Smooth muscle cell (in vitro differentiated cells): ENCODE measurements at regions not wholly inside any gene's neighbourhood (a gene's known extent, or its start where the extent isn't known, plus 50 kb on each side); places are given as distances from the start of the nearest gene placed in this dataset.

ENCODE experiments used
- DNase-seq: peaks from one replicate; lab custom pipeline; 2025; ENCODE audit not compliant: unreplicated experiment; lab: John Stamatoyannopoulos, UW
- H2AFZ ChIP-seq: fragments of 200-600 bp; sonication (generic); 2 replicates; pipeline ENCODE4 v1.6.0; 2016; ENCODE audit warnings: antibody characterized with exemption, low read depth, mild to moderate bottlenecking
- H3F3A ChIP-seq: fragments of 200-600 bp; sonication (generic); 2 replicates; pipeline ENCODE4 v1.6.0; 2017; ENCODE audit warnings: antibody characterized with exemption, low read depth
- H3K27ac ChIP-seq: fragments of 200-600 bp; sonication (generic); 2 replicates; pipeline ENCODE4 v1.5.1; 2016; ENCODE audit warnings: low read depth, mild to moderate bottlenecking
- H3K27me3 ChIP-seq: fragments of 200-600 bp; sonication (generic); 2 replicates; pipeline ENCODE4 v1.6.1; 2016; ENCODE audit warnings: low read depth, mild to moderate bottlenecking
- H3K36me3 ChIP-seq: fragments of 200-600 bp; sonication (generic); 2 replicates; pipeline ENCODE4 v1.5.1; 2016; ENCODE audit warnings: low read depth
- H3K4me1 ChIP-seq: fragments of 200-600 bp; sonication (generic); 2 replicates; pipeline ENCODE4 v1.5.1; 2016; ENCODE audit warnings: low read depth
- H3K4me2 ChIP-seq: fragments of 200-600 bp; sonication (generic); 2 replicates; pipeline ENCODE4 v1.6.0; 2016; ENCODE audit warnings: mild to moderate bottlenecking
- H3K4me3 ChIP-seq: fragments of 200-600 bp; sonication (generic); 2 replicates; pipeline ENCODE4 v1.5.1; 2016; ENCODE audit warnings: mild to moderate bottlenecking
- H3K79me2 ChIP-seq: fragments of 200-600 bp; sonication (generic); 2 replicates; pipeline ENCODE4 v1.6.0; 2016; ENCODE audit warnings: low read depth, mild to moderate bottlenecking
- H3K9ac ChIP-seq: fragments of 200-600 bp; sonication (generic); 2 replicates; pipeline ENCODE4 v1.6.0; 2016; ENCODE audit warnings: low read depth
- H3K9me3 ChIP-seq: fragments of 200-600 bp; sonication (generic); replicated peaks from 2 replicates; pipeline ENCODE4 v1.5.1; 2016; ENCODE audit warnings: low read depth
- H4K20me1 ChIP-seq: fragments of 200-600 bp; sonication (generic); 2 replicates; pipeline ENCODE4 v1.6.0; 2016; ENCODE audit warnings: low read depth
- WGBS: methylation state at CpG from one replicate; pipeline ENCODE4 v1.1.7; 2016; ENCODE audit warnings: low lambda C conversion rate; 5-methylcytosine and 5-hydroxymethylcytosine counted together
- TF ChIP-seq, protein P1 (sequence below): fragments of 200-600 bp; sonication (generic); IDR thresholded peaks from 2 replicates; pipeline ENCODE4 v1.5.1; 2017; ENCODE audit warnings: borderline replicate concordance, mild to moderate bottlenecking, antibody characterized with exemption; ENCODE audit not compliant: insufficient read depth, poor library complexity, severe bottlenecking

DNA sequence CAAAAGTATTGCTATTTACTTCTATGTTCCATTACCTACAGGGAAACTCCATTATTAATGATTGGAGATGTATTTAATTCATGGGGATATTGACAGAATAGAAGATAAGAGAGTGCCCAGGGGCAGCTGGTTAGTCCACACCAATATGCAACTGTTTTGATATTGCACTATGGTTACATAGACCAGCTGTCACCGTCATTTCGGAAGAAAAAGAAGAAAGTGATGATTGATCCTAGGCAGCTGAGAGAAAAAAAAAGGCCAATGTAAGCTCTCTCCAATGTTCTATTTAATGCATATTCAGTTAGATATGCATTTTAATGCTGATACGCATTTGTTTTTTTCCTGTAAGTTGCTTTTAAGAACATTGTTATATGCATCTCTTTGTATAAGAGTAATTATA lies 1367.2 kb downstream of the KCNT2 start:
- H3K27ac ChIP-seq = no peak overlapping the region
- DNase-seq = no peak
- no peak overlapping the region for H2AFZ ChIP-seq
- H3K4me2 ChIP-seq = no peak overlapping the region
- H3K27me3 ChIP-seq = no peaks in the 10 kb centered on the region
- no peaks in the 10 kb centered on the region for H3K9me3 ChIP-seq
- no peaks in the 10 kb centered on the region for H3K36me3 ChIP-seq
- H3K4me1 ChIP-seq = no peaks in the 10 kb centered on the region
- TF ChIP-seq, protein P1, sequence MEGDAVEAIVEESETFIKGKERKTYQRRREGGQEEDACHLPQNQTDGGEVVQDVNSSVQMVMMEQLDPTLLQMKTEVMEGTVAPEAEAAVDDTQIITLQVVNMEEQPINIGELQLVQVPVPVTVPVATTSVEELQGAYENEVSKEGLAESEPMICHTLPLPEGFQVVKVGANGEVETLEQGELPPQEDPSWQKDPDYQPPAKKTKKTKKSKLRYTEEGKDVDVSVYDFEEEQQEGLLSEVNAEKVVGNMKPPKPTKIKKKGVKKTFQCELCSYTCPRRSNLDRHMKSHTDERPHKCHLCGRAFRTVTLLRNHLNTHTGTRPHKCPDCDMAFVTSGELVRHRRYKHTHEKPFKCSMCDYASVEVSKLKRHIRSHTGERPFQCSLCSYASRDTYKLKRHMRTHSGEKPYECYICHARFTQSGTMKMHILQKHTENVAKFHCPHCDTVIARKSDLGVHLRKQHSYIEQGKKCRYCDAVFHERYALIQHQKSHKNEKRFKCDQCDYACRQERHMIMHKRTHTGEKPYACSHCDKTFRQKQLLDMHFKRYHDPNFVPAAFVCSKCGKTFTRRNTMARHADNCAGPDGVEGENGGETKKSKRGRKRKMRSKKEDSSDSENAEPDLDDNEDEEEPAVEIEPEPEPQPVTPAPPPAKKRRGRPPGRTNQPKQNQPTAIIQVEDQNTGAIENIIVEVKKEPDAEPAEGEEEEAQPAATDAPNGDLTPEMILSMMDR = no peak
- no peaks in the 10 kb centered on the region for H4K20me1 ChIP-seq
- no peak overlapping the region for H3K9ac ChIP-seq
- 88% methylated on average over 3 of the region's 3 CpGs for WGBS
- H3K4me3 ChIP-seq = no peak overlapping the region
- H3K79me2 ChIP-seq = no peaks in the 10 kb centered on the region
- no peaks in the 10 kb centered on the region for H3F3A ChIP-seq

DNA sequence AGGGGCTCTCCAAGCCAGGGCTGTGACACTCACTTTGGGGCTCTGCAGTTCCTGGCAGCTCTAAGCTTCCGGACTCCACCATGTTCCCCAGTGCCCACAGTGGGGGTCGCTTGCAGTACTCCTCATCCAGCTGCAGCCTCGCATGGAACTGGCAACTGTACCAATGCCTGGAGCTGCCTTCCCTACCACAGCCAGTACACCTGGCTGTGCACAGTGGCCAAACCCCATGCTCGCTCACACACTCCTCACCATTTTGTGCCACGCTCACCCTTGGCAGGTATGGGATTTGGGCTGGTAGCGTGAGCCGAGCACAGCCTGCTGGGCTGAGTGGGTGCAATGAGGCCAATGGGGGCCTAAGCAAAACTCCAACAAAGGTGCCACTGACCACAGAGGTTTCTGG lies 1369.9 kb downstream of the KCNT2 start:
- Histone ChIP-seq H3K4me2 (no peak overlapping the region), H3K9me3 (no peaks in the 10 kb centered on the region), H3F3A (no peaks in the 10 kb centered on the region), H3K36me3 (no peaks in the 10 kb centered on the region), H3K9ac (no peak overlapping the region), H3K4me3 (no peak overlapping the region), H2AFZ (no peak overlapping the region), H4K20me1 (no peaks in the 10 kb centered on the region), H3K79me2 (no peaks in the 10 kb centered on the region), H3K27ac (no peak overlapping the region), H3K27me3 (no peaks in the 10 kb centered on the region), H3K4me1 (no peaks in the 10 kb centered on the region)
- 95% methylated on average over 7 of the region's 7 CpGs for WGBS
- DNase-seq = no peak
- TF ChIP-seq, protein P1 = no peak

DNA sequence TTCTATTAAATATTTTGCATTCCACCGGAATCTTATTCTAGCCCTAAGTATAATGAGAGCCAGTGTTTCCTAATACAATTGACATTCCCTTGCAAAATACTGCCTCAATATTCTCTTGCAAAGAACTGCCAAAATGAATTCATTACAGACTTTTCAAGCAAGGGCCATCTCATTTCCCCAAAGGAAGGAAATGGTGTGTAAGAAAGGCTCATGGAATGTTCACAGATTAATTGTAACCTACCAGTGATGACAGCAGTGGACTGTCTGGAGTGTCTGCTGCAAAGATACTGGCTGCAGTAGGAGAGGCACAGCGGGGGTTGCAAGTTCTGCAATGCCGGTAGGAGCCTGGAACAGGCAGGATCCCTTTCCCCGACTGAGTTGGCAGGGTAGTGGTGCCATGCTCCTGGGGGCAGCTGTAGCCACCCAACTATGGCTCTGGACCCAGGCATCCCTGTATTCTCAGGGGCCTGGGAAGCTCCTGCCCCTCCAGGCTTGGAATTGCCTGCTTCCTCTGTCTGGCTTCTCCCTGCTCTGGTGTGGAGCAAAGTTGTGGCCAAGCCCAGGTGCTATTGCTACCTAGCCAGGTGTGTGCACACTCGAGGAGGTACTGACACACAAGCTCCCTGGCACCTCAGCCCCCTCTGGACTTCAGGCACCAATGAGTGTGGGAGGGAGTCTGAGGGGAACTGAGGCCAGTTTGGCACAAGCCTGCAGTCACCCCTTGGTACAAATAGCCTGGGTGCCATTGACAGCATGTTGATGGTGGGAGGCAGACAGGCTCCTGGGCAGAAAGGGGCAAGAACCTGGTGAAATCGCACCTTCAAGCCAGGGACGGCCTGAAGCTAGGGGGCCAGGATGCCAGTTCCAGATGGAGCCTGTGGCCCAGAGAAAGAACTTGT lies 1371.0 kb downstream of the KCNT2 start:
- Histone ChIP-seq H4K20me1 (no peaks in the 10 kb centered on the region), H3K9ac (no peak overlapping the region), H3K36me3 (no peaks in the 10 kb centered on the region), H3F3A (no peaks in the 10 kb centered on the region), H3K4me1 (no peaks in the 10 kb centered on the region), H3K4me3 (no peak overlapping the region), H3K4me2 (no peak overlapping the region), H3K27ac (no peak overlapping the region), H2AFZ (no peak overlapping the region), H3K79me2 (no peaks in the 10 kb centered on the region), H3K27me3 (no peaks in the 10 kb centered on the region), H3K9me3 (no peaks in the 10 kb centered on the region)
- DNase-seq = no peak
- WGBS = 82% methylated on average over 7 of the region's 7 CpGs
- TF ChIP-seq, protein P1 = no peak
